ENCODE measurements at regions not wholly inside any gene's neighbourhood (a gene's known extent, or its start where the extent isn't known, plus 50 kb on each side); places are given as distances from the start of the nearest gene placed in this dataset.

- TF ChIP-seq CTCF (IDR thresholded peaks at IDR 0.05; ENCODE audit: low read depth, low read length) = no peak
- no peak for DNase-seq (ENCODE audit: extremely low read depth, low read depth)
These were observed 90.1 kb downstream of the SREK1 start for GRCh38 chr5:66234241-66234640.

DNA sequence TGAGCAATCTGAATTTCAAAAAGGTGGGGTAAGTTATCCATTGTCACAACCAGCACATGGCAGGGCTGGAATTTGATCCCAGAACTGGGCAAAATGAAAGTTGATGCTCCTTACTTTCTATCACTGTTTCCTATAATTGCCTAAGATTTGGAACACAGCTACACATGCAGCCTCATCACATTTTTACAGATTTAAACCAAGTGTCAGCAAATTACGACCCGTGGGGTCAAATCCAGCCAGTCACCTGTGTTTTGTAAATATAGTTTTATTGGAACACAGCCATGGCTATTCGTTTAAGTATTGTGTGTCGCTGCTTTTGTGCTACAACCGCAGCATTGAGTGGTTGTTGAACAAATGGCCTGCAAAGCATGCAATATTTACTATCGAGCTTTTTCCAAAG is 94.3 kb downstream of the SREK1 start:
- no peak for DNase-seq (ENCODE audit: extremely low read depth, low read depth)
- no peak for TF ChIP-seq CTCF (IDR thresholded peaks at IDR 0.05; ENCODE audit: low read depth, low read length)

GRCh38 chr5:66239034-66239433 is 94.9 kb downstream of the SREK1 start:
- TF ChIP-seq CTCF (IDR thresholded peaks at IDR 0.05; ENCODE audit: low read depth, low read length) = no peak
- no peak for DNase-seq (ENCODE audit: extremely low read depth, low read depth)

- no peak for TF ChIP-seq CTCF (IDR thresholded peaks at IDR 0.05; ENCODE audit: low read depth, low read length)
- DNase-seq (ENCODE audit: extremely low read depth, low read depth) = no peak
These were observed 97.2 kb downstream of the SREK1 start for GRCh38 chr5:66241136-66241825.

- no peak for TF ChIP-seq CTCF (IDR thresholded peaks at IDR 0.05; ENCODE audit: low read depth, low read length)
- DNase-seq (ENCODE audit: extremely low read depth, low read depth) = no peak
These were observed 98.1 kb downstream of the SREK1 start for GRCh38 chr5:66242050-66242715.

DNA sequence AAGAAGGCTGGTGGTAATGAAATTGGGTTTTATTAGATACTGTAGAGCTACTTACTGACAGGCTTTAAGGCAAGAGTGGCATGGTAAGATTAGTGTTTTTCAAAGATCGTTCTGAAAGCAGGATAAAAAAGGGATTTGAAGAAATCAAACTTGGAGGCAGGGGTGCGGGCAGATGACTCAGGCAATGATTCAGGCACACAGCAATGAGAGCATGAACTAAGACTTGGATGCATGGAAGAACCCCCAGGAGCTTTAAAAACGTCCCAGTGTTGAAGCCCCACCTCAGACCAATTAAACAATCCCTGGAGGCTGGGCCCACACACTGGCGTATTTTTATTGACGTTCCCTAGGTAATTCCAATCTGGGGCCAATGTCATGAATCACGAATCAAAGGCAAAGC is 102.5 kb downstream of the SREK1 start:
- TF ChIP-seq CTCF (IDR thresholded peaks at IDR 0.05; ENCODE audit: low read depth, low read length) = no peak
- no peak for DNase-seq (ENCODE audit: extremely low read depth, low read depth)

- TF ChIP-seq CTCF (IDR thresholded peaks at IDR 0.05; ENCODE audit: low read depth, low read length) = no peak
- DNase-seq (ENCODE audit: extremely low read depth, low read depth) = peak; percentile 22
These were observed 103.3 kb downstream of the SREK1 start for GRCh38 chr5:66247176-66247960.

Measured in AG09319 (cell line).